ENCODE measurements at regions not wholly inside any gene's neighbourhood (a gene's known extent, or its start where the extent isn't known, plus 50 kb on each side); places are given as distances from the start of the nearest gene placed in this dataset.
A peak's percentile ranks its signal among the peaks of the same experiment; 100 is the strongest.

GRCh38 chr11:134670961-134671370 is 258.9 kb upstream of the B3GAT1 start:
- H3K79me2 ChIP-seq (ENCODE audit: control insufficient read depth in 1 of 2, insufficient read depth in 2 of 2, low read length in 2 of 2), result no peaks in the 10 kb centered on the region
- ChIA-PET CTCF (ENCODE audit: partially characterized antibody) (interaction anchor here (0.9 to 2.3 kb wide), 5 partner anchors 8 to 112 kb away, joined by 3 to 10 read pairs (median 4); no protein-coding TSS in a partner anchor), POLR2A (ENCODE audit: partially characterized antibody) (interaction anchor here (0.6 to 1.5 kb wide), 2 partner anchors 9 to 73 kb away, joined by 3 read pairs; no protein-coding TSS in a partner anchor)
- H2AK5ac ChIP-seq (ENCODE audit: low read depth, low read length), result no peak overlapping the region
- H3K18ac ChIP-seq (ENCODE audit: extremely low read depth, low read length), result no peak overlapping the region
- no peak for FAIRE-seq
- H4K91ac ChIP-seq (replicated peaks; ENCODE audit: insufficient read length, low read length), result no peak overlapping the region
- H2BK5ac ChIP-seq (ENCODE audit: low read depth, low read length), result no peak overlapping the region
- no peak overlapping the region for H2BK20ac ChIP-seq (ENCODE audit: low read length)
- WGBS, 2 experiments (ENCODE audit: extremely low coverage in 1 of 2, insufficient coverage in 1 of 2, insufficient read length in 1 of 2, insufficient replicate concordance in 2 of 2, low coverage in 1 of 2, low lambda C conversion rate in 2 of 2, missing lambda C conversion rate in 1 of 2), result 86% methylated on average over 8 of the region's 8 CpGs; no CpG with 5 or more reads in 1 of the 2 experiments
- no peaks in the 10 kb centered on the region for H3K79me1 ChIP-seq (ENCODE audit: low read depth, low read length)
- no peaks in the 10 kb centered on the region; a peak in 3 of 7 replicates for H3K27me3 ChIP-seq (replicated peaks in 1 of 4; ENCODE audit: control insufficient read depth in 3 of 4, extremely low read depth in 1 of 4, insufficient read depth in 3 of 4, low read length in 3 of 4)
- no peaks in the 10 kb centered on the region for H3K36me3 ChIP-seq (ENCODE audit: control insufficient read depth in 2 of 4, insufficient read depth in 4 of 4, low read length in 3 of 4)
- 0 out of 2 replicates have a peak overlapping the region, but pooled peaks have one; percentile 17 for H2BK12ac ChIP-seq (ENCODE audit: low read depth, low read length)
- H3K56ac ChIP-seq (replicated peaks; ENCODE audit: insufficient read length, low read depth, low read length), result no peak overlapping the region
- H3K27ac ChIP-seq (ENCODE audit: low read depth, low read length), result no peak overlapping the region
- no peak overlapping the region for H3K14ac ChIP-seq (ENCODE audit: insufficient read length)
- no peak overlapping the region for H3K4me2 ChIP-seq (ENCODE audit: insufficient read depth in 1 of 2, low read depth in 2 of 2, low read length in 2 of 2)
- no peak overlapping the region for H4K8ac ChIP-seq (ENCODE audit: extremely low read depth, insufficient read depth, low read length)
- H3K23me2 ChIP-seq (ENCODE audit: low read depth, low read length), result no peaks in the 10 kb centered on the region
- no peak overlapping the region for H3K23ac ChIP-seq (ENCODE audit: insufficient read length)
- no peak for DNase-seq (ENCODE audit: low read depth in 1 of 2, low spot score in 2 of 2)
- H4K5ac ChIP-seq (ENCODE audit: insufficient read length, low read depth, low read length), result no peak overlapping the region
- H3K9me3 ChIP-seq (ENCODE audit: insufficient read depth in 2 of 2, low read depth in 1 of 2, low read length in 1 of 2), result 0 out of 4 replicates have a peak, but pooled peaks cover 0 to 3% of the 10 kb centered on the region in 2 experiments
- no peak overlapping the region for H3K9ac ChIP-seq (replicated peaks in 1 of 4; ENCODE audit: extremely low read depth in 1 of 4, low read depth in 3 of 4, low read length in 3 of 4)
- 0 out of 2 replicates have a peak overlapping the region, but pooled peaks have one; percentile 27 for H2AFZ ChIP-seq (ENCODE audit: low read length)
- no peak overlapping the region for H2BK120ac ChIP-seq (replicated peaks; ENCODE audit: low read depth, low read length)
- no peak overlapping the region for H3K4me3 ChIP-seq (ENCODE audit: extremely low read depth in 1 of 4, insufficient read depth in 2 of 4, low read depth in 3 of 4, low read length in 4 of 4)
- H3K4me1 ChIP-seq (replicated peaks in 1 of 4; ENCODE audit: control insufficient read depth in 3 of 4, insufficient read depth in 4 of 4, low read length in 3 of 4), result peaks cover 0 to 3% (median 0%) of the 10 kb centered on the region in 4 experiments; a peak in 1 of 7 replicates
- no peak overlapping the region for H3K4ac ChIP-seq (replicated peaks; ENCODE audit: insufficient read length, low read depth, low read length)
- H4K20me1 ChIP-seq (replicated peaks in 1 of 2; ENCODE audit: control insufficient read depth in 1 of 2, insufficient read depth in 2 of 2, low read length in 2 of 2), result no peaks in the 10 kb centered on the region
- H2BK15ac ChIP-seq (ENCODE audit: low read length), result no peak overlapping the region
